HG02759 (cell line): ENCODE measurements at regions not wholly inside any gene's neighbourhood (a gene's known extent, or its start where the extent isn't known, plus 50 kb on each side); places are given as distances from the start of the nearest gene placed in this dataset.

Experiments used
- ATAC-seq: cut with Tn5 transposase; IDR thresholded peaks from one replicate; pipeline ENCODE4 v1.9.1; 2021; ENCODE audit warnings: mild to moderate bottlenecking, moderate library complexity; ENCODE audit not compliant: unreplicated experiment

- no peak for ATAC-seq
Measured at GRCh38 chr2:241942416-241943208, 73.1 kb downstream of the RTP5 start.

- ATAC-seq: no peak
Measured at GRCh38 chr2:241943209-241943850, 73.8 kb downstream of the RTP5 start.

- ATAC-seq: no peak
Measured at GRCh38 chr2:241943961-241944575, 74.5 kb downstream of the RTP5 start.

DNA sequence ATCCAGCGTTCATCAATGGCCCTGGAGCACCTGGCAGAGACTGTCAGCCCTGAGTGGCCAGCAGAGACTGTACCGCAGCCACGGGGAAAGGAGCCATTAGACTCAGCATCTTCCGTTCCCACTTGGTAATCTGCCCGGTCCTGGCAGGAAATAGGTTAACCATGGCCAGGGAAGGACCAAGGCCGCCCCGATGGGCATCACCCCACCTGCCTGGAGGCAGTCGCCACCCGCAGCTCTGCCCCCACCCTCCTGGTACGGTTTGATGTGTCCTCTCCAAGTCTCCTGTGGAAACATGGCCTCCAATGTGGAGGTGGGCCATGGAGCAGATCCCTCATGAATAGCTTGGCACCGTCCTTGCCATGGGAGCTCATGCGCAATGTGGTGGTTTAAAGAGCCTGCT is 75.3 kb downstream of the RTP5 start:
- no peak for ATAC-seq

- no peak for ATAC-seq
Measured at GRCh38 chr2:241945311-241945710, 75.8 kb downstream of the RTP5 start.

- no peak for ATAC-seq
Measured at GRCh38 chr2:241945803-241946202, 76.3 kb downstream of the RTP5 start.

- ATAC-seq: no peak
Measured at GRCh38 chr2:241946306-241947003, 76.9 kb downstream of the RTP5 start.

DNA sequence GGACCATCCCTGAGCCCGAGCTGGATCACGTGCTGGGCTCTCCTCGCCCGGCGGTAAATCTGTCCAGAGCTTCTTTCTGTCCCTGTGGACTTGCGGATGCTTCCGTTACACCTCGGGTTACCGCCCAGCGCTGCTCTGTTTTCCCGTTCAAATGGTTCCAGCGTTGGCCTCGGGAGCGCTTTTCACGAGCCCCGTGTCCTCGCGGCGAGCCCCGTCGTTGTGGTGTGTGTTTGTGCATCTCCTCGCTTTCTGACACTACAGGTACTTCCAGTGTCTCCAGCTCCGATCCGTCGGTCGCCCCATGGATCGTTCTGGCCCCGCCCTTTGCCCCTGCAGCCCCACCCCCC is 77.4 kb downstream of the RTP5 start:
- no peak for ATAC-seq

DNA sequence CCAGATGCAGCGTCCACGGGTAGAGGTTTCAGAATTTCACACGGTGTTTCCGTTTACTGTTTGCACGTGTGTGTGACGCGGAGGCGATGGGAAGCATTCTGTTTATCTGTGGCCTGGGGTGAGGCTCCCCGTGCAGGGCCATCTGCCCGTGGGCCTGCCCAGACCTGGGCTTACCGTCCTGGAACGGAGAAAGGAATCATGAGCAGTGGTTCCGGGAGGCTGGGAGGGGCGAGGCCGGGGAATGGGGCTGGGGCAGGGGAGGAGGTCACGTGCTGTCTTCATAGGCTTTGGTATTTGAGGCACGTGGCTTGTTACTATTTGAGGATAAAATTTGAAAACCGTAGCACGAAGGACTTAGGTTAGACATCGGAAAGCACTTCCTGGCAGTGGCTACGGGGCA is 77.9 kb downstream of the RTP5 start:
- no peak for ATAC-seq

DNA sequence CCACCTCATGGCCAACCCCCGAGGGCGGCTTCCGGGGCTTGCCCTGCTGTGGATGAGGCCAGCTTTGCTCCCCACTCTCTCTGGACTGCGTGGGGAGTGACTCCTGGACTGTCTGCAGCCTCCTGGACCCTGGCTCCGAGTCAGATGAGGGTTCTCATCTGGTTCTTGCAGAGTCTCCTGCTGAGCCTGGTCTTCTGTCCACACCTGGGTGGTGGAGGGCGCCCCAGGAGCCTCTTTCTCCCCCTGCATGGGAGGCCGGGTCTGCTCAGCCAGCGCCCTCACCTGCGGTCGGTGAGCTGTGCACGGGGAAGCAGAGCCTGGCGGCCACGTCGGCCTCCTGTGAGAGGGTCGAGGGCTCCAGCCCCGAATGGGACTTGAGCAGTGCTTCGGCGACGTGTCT is 78.3 kb downstream of the RTP5 start:
- ATAC-seq: no peak

DNA sequence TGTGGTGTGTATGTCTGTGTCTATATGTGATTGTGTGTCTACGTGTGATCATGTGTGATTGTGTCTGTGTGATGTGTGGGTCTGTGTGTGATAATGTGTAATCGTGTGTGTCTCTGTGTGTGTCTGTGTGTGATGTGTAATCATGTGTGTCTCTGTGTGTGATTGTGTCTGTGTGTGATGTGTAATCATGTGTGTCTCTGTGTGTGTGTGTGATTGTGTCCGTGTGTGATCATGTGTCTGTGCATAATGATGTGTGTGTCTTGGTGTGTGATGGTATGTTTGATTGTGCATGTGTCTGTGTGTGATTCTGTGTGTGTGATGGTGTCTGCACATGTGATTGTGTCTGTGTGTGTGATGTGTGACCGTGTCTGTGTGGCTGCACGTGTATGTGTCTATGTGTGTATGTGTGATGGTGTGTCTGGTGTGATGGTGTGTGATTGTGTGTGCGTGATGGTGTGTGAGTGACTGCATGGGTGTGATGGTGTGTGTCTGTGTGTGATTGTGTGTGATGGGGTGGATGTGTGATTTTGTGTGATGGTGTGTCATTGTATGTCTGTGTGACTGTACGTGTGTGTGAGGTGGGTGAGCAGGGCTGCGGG is 78.9 kb downstream of the RTP5 start:
- ATAC-seq: no peak

DNA sequence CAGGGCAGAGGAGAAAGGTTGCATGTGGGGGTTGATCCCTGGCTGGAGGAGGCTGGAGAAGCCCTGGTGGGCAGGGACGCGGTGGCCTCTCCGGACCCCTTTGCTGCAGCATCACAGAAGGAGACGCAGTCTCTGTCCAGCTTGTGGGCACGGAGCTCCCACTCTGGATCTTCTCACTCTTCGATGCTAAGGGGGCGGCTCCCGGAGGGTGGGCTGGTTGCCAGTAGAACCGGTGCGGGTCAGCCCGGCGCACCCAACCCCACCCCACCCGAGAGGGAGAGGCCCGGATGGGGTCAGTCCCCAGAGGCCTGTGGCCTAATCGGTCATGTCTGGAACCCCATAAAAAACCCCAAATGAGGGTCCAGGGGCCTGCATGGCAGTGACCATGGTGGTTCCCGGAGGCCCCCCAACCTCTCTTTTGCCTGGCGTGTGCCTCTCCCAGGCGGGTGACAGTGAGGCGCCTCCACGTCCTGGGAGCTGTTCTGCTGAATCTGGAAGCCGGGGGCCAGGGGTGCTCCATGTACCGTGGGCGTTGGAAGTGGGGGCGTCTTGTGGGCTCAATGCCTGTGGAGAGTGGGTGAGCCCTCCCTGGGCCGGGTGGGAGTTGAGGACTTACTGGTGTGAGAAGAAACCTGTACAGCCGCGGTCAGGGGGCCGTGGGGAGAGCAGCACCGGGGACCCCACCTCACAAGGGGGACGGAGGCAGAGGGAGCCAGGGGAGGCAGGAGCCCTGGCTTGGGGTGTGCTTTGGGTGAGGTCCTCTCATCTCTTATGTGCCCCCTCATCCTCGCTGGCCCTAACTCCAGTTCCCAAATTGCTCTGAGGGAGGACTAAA is 79.6 kb downstream of the RTP5 start:
- no peak for ATAC-seq

DNA sequence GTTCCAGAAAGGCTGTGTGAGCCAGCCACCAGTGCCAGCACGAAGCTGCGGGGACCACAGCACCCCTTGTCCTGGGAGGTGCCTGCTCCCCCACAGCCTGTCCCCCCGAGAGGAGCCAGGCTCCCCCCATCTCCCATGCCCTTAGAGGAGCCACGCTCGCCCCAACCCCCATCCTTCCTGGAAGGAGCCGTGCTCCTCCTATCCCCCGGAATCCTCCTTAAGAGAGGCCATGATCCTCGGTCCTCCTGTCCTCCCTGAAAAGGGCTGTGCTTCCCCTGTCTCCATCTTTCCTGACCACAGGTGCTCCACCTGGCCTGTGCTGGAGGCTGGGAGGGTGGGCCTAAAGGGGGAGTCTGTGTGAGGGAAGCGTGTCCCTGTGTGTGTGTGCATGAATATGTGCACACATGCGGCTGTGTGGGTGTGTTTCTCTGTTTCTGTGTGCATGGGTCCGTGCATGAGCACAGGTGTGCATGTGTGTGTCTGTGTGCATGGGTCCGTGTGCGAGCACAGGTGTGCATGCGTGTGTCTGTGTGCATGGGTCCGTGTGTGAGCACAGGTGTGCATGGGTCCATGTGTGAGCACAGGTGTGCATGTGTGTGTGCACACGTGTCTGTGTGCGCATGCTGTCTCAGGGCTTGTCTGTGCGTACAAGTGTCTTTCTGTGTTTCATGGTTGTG is 80.3 kb downstream of the RTP5 start:
- no peak for ATAC-seq

DNA sequence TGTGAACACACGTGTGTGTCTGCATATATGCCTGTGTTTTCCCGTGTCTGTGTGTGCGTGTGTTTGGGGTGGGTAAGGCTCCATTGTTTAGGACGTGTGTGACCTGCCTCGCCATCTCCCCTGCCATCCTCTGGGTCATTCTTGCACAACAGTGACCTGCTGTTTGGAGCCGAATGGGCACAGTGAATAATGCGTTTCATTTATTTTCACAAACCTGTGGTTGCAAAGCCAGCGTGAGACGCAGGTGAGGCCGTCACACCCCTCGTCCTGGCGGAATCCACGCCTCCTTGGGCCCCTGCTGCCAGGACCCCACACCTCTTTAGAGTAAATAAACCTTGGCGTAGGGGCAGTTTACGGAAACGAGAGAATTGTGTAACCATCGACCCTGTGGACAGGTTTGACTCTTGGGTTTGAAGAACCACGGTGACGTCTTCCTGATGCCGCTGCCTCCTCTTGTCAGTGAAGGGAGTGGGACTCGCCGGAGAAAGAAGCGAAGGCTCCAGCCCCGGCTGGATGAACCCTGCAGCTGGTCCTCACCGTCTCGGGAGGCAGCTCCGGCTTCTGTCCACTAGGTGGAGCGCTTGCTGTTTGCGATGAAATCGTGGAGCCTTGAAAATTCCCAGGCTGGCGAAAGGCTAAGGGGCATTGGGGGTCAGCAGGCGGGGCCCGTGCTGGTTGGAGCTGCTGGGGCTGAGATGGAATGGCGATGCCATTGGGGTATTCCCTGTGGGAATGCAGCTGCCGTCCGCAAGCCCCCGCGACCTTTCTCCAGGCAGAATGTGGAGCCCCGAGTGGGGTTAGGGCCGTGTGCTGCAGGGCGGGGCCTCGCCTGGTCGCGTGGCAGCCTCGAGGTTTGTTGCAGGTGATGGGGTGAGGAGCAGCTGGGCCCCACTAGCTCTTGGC is 81.1 kb downstream of the RTP5 start:
- no peak for ATAC-seq

- no peak for ATAC-seq
Measured at GRCh38 chr2:241951316-241951700, 81.8 kb downstream of the RTP5 start.

GRCh38 chr2:241951920-241952319 is 82.4 kb downstream of the RTP5 start:
- no peak for ATAC-seq

- ATAC-seq: no peak
Measured at GRCh38 chr2:241952816-241953215, 83.3 kb downstream of the RTP5 start.

DNA sequence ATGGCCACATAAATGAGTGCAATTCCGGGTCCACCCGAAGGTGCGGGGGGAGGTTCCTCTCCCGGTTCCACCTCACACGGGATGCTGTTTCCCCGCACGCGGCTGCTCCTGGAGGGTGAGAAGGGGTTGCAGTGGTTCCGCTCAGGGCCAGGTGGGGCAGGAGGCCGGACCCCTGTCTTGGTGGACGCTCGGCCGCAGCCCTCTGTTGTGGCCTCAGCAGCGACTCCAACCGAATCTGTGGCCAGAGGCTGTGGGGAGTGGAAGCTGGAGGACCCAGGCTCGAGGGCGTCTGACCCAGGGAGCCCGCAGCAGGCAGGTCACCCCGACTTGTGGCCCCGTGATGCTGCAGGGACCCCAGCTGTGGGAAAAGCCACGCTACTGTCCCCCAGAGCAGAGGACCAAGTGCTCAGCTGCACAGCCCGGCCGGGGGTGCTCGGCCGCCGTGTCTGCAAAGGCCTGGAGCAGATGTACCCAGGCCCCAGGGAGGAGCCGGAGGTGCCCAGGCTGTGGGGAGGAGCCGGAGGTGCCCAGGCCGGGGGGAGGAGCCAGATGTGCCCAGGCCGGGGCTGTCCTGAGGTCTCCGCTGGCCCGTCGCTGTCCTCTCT is 83.9 kb downstream of the RTP5 start:
- ATAC-seq: no peak
